Retinal pigment epithelial cell (primary cell): ENCODE measurements at regions not wholly inside any gene's neighbourhood (a gene's known extent, or its start where the extent isn't known, plus 50 kb on each side); places are given as distances from the start of the nearest gene placed in this dataset.

Experiments
- DNase-seq: peaks from one replicate; pipeline ENCODE4 v3.0.0-alpha.2; 2010; ENCODE audit warnings: low read depth
- H3K4me3 ChIP-seq: 2 replicates; pipeline ENCODE4 v1.5.1; 2011; ENCODE audit warnings: mild to moderate bottlenecking, low read length, control low read depth, moderate library complexity
- CTCF ChIP-seq: conservative IDR thresholded peaks from 2 replicates; pipeline ENCODE4 v1.5.1; 2011; ENCODE audit warnings: low read depth, low read length, control low read depth, inconsistent platforms

DNA sequence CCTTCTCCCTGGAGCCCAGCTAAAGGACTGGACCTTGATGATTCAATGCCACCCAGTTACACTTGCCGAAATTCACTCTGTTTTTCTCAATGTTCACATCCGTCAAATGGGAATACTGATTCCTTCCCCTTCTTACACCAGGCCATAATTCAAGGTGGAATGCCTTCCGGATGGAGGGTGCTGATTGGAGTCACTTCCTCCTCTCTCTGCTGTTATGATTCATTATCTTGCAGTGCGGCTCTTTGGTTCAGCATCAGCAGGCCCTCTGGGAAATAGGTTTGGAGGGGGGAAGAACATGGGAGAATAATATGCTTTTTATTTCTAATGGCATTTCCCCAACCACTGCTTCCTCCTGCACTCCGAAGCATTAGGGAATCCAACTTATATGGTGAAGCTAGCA, 390.6 kb upstream of the TBX3 start:
- no peak for DNase-seq
- TF ChIP-seq CTCF = no peak
- no peak overlapping the region for H3K4me3 ChIP-seq

GRCh38 chr12:115072712-115073111, 388.7 kb upstream of the TBX3 start:
- no peak for TF ChIP-seq CTCF
- no peak for DNase-seq

GRCh38 chr12:115070313-115070712, 386.3 kb upstream of the TBX3 start:
- no peak for TF ChIP-seq CTCF
- no peak overlapping the region for H3K4me3 ChIP-seq
- DNase-seq = no peak

More at GRCh38 chr12:115072712-115073111, 388.7 kb upstream of the TBX3 start:
- no peak overlapping the region for H3K4me3 ChIP-seq

GRCh38 chr12:115064296-115064695, 380.3 kb upstream of the TBX3 start:
- H3K4me3 ChIP-seq = no peak overlapping the region
- no peak for TF ChIP-seq CTCF
- no peak for DNase-seq

GRCh38 chr12:115062741-115063140, 378.8 kb upstream of the TBX3 start:
- H3K4me3 ChIP-seq = no peak overlapping the region
- TF ChIP-seq CTCF = no peak
- DNase-seq = no peak

- no peak for DNase-seq
- TF ChIP-seq CTCF = no peak
- no peak overlapping the region for H3K4me3 ChIP-seq
These were observed 376.6 kb upstream of the TBX3 start for GRCh38 chr12:115060477-115061168.

DNA sequence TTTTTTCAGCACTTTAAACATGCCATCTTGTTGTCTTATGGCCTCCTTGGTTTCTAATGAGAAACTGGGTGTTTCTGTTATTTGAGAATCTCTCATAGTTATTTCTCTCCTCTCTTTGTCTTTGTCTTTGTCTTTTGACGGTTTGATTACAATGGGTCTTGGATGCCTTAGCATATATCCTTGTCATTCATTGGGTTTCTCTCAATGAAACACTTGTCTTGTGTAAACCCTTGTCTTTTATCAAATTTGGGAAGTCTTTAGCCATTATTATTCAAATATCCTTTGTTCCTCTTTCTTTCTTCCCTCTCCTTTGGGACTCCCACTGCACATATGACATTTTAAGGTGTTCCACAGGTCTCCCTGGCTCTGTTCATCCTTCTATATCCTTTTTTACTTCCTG, 373.5 kb upstream of the TBX3 start:
- no peak overlapping the region for H3K4me3 ChIP-seq
- TF ChIP-seq CTCF = no peak
- no peak for DNase-seq
